Lower lobe of right lung (tissue), 2 donors: ENCODE measurements at regions not wholly inside any gene's neighbourhood (a gene's known extent, or its start where the extent isn't known, plus 50 kb on each side); places are given as distances from the start of the nearest gene placed in this dataset.

ENCODE experiments used
- ATAC-seq, 2 donors: fragments of 200-7000 bp; cut with Tn5 transposase; one replicate each; pipeline ENCODE4 v1.9.1; 2020 to 2022; ENCODE audit warnings: mild to moderate bottlenecking in 2 of 2, moderate library complexity in 2 of 2
- DNase-seq: peaks from one replicate; pipeline ENCODE4 v3.0.0-alpha.2; 2020
- H3K27ac ChIP-seq: fragments of 200-600 bp; one replicate; pipeline ENCODE4 v1.8.0; 2022
- H3K27me3 ChIP-seq: fragments of 200-600 bp; one replicate; pipeline ENCODE4 v1.8.0; 2022; ENCODE audit warnings: low read depth
- H3K36me3 ChIP-seq: fragments of 200-600 bp; one replicate; pipeline ENCODE4 v1.8.0; 2022; ENCODE audit warnings: mild to moderate bottlenecking
- H3K4me1 ChIP-seq: fragments of 200-600 bp; one replicate; pipeline ENCODE4 v1.8.0; 2022
- H3K4me3 ChIP-seq: fragments of 200-600 bp; one replicate; pipeline ENCODE4 v1.8.0; 2022; ENCODE audit warnings: mild to moderate bottlenecking
- H3K9me3 ChIP-seq: fragments of 200-600 bp; one replicate; pipeline ENCODE4 v1.8.0; 2022
- CTCF ChIP-seq: fragments of 200-600 bp; IDR thresholded peaks from one replicate; pipeline ENCODE4 v1.8.0; 2022; ENCODE audit warnings: antibody characterized with exemption, mild to moderate bottlenecking
- intact Hi-C: fragments of 100-400 bp; cut with DNase I; formaldehyde crosslinking; loops from one replicate; pipeline ENCODE4 v1.11.0; 2022
- donor health status: DM: no; HTN: yes; CAD: no; lungs with severe emphysema.

- Histone ChIP-seq H3K27ac (no peak overlapping the region), H3K9me3 (no peaks in the 10 kb centered on the region), H3K4me3 (no peak overlapping the region), H3K27me3 (peaks cover 14% of the 10 kb centered on the region), H3K36me3 (no peaks in the 10 kb centered on the region), H3K4me1 (no peaks in the 10 kb centered on the region)
- ATAC-seq (no peak), DNase-seq (no peak)
- intact Hi-C loops: no loop called here
- TF ChIP-seq CTCF: no peak
Observed at GRCh38 chr20:40949346-40949745, 79.3 kb upstream of the TOP1 start.

DNA sequence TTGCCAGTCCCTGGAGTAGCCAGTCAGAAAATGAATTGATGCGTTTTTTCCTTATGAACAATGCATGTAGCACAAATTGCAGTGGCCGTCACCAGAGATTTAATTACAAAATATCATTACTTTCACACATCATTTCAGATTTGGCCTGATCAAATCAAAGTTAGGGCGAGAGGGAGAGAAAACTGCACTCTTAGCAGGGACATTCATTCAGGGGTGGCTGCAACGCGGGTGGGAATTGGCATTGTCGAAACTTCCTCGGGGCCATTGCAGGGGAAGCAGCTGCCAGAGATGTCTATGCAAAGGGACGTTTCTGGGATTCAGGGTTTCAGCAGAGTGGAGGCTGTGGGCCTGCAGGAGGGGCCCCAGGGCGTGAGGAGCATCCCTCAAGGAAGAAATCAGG lies 76.5 kb upstream of the TOP1 start:
- no peaks in the 10 kb centered on the region for H3K9me3 ChIP-seq
- H3K4me3 ChIP-seq: no peak overlapping the region
- no peaks in the 10 kb centered on the region for H3K4me1 ChIP-seq
- H3K27me3 ChIP-seq: peaks cover 14% of the 10 kb centered on the region
- ATAC-seq (no peak), DNase-seq (no peak)
- H3K36me3 ChIP-seq: no peaks in the 10 kb centered on the region
- no peak for TF ChIP-seq CTCF
- no peak overlapping the region for H3K27ac ChIP-seq
- intact Hi-C loops: no loop called here

GRCh38 chr20:40953416-40953815 lies 75.2 kb upstream of the TOP1 start:
- H3K36me3 ChIP-seq: no peaks in the 10 kb centered on the region
- H3K4me1 ChIP-seq: no peaks in the 10 kb centered on the region
- peak in 1 of 2 donors; percentile 27 for ATAC-seq
- H3K27ac ChIP-seq: no peak overlapping the region
- DNase-seq: no peak
- H3K9me3 ChIP-seq: no peaks in the 10 kb centered on the region
- intact Hi-C loops: no loop called here
- TF ChIP-seq CTCF: no peak
- no peak overlapping the region for H3K4me3 ChIP-seq
- peaks cover 12% of the 10 kb centered on the region for H3K27me3 ChIP-seq

DNA sequence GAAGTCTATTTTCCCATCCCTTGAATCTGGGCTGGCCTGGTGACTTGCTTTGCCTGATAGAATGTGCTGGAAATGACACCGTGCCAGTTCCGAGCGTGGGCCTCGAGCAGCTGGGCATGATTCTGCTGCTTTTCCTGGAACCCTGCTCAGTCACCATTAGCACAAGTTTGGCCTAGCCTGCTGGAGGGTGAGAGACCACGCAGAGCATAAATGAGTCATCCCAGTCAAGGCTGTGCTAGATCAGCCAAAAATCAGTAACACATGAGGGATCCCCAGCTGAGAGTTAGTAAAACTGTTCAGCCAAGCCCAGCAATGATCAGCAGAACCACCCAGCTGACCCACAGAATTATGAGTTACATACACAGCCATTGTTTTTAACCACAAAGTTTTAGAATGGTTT lies 74.8 kb upstream of the TOP1 start:
- Histone ChIP-seq H3K27me3 (peaks cover 7% of the 10 kb centered on the region), H3K27ac (no peak overlapping the region), H3K36me3 (no peaks in the 10 kb centered on the region), H3K4me1 (no peaks in the 10 kb centered on the region), H3K4me3 (no peak overlapping the region), H3K9me3 (no peaks in the 10 kb centered on the region)
- intact Hi-C loops: no loop called here
- DNase-seq (no peak), ATAC-seq (no peak)
- no peak for TF ChIP-seq CTCF

- Histone ChIP-seq H3K27ac (no peak overlapping the region), H3K36me3 (no peaks in the 10 kb centered on the region), H3K4me1 (no peaks in the 10 kb centered on the region), H3K27me3 (peaks cover under 1% of the 10 kb centered on the region), H3K4me3 (no peak overlapping the region), H3K9me3 (no peaks in the 10 kb centered on the region)
- intact Hi-C loops: no loop called here
- ATAC-seq (no peak), DNase-seq (no peak)
- TF ChIP-seq CTCF: no peak
Observed at GRCh38 chr20:40954521-40955165, 74.0 kb upstream of the TOP1 start.
